Naive thymus-derived CD4-positive, alpha-beta T cell (primary cell): ENCODE measurements at regions not wholly inside any gene's neighbourhood (a gene's known extent, or its start where the extent isn't known, plus 50 kb on each side); places are given as distances from the start of the nearest gene placed in this dataset.

Experiments
- ATAC-seq: fragments of 150-1000 bp; cut with Tn5 transposase; 2 replicates; pipeline ENCODE4 v1.10.0; 2021; ENCODE audit warnings: mild to moderate bottlenecking, moderate library complexity
- CTCF ChIA-PET: fragments of 350-600 bp; sonication (Branson Sonifier 250); formaldehyde crosslinking; loops from one replicate; lab custom pipeline; 2021; ENCODE audit warnings: antibody characterized with exemption; lab: Charles Lee
- POLR2A ChIA-PET: fragments of 350-600 bp; sonication (Branson Sonifier 250); formaldehyde crosslinking; loops from one replicate; lab custom pipeline; 2021; ENCODE audit warnings: antibody characterized with exemption, inconsistent platforms; lab: Charles Lee
- DNase-seq, 9 donors: peaks; one replicate each; pipeline versions ENCODE4 v3.0.0 to v3.0.0-alpha.2; 2020 to 2022; ENCODE audit warnings: mixed read lengths in 1 of 9
- H3K27ac ChIP-seq: one replicate; pipeline ENCODE4 v1.7.0; 2013; ENCODE audit warnings: mild to moderate bottlenecking, low read depth, low read length, moderate library complexity
- H3K27me3 ChIP-seq, 2 donors: one replicate each; pipeline ENCODE4 v1.7.0; 2013; ENCODE audit warnings: low read length in 2 of 2, mild to moderate bottlenecking in 2 of 2, moderate library complexity in 2 of 2; ENCODE audit not compliant: control insufficient read depth in 2 of 2, insufficient read depth in 2 of 2
- H3K36me3 ChIP-seq, 3 experiments: 1 replicate in 2 of 3; 2 replicates in 1 of 3; pipeline ENCODE4 v1.7.0; 2013; ENCODE audit warnings: low read length in 3 of 3, mild to moderate bottlenecking in 3 of 3, moderate library complexity in 1 of 3; ENCODE audit not compliant: insufficient read depth in 3 of 3, control insufficient read depth in 2 of 3
- H3K4me1 ChIP-seq, 2 donors: one replicate each; pipeline ENCODE4 v1.7.0; 2013; ENCODE audit warnings: low read length in 2 of 2, mild to moderate bottlenecking in 2 of 2, moderate library complexity in 1 of 2; ENCODE audit not compliant: control insufficient read depth in 2 of 2, insufficient read depth in 2 of 2
- H3K4me3 ChIP-seq: 2 replicates; pipeline ENCODE4 v1.7.0; 2013; ENCODE audit warnings: mild to moderate bottlenecking, low read length
- H3K9me3 ChIP-seq, 3 experiments: 1 replicate in 2 of 3; 2 replicates in 1 of 3; pipeline ENCODE4 v1.7.0; 2013; ENCODE audit warnings: low read length in 3 of 3; ENCODE audit not compliant: control insufficient read depth in 2 of 3
- H3K27ac Mint-ChIP-seq, 9 donors: one replicate each; pipeline ENCODE4 v1.8.0; 2020 to 2022; ENCODE audit warnings: mixed read lengths in 9 of 9, mild to moderate bottlenecking in 8 of 9, moderate library complexity in 5 of 9, inconsistent platforms in 2 of 9
- H3K27me3 Mint-ChIP-seq, 5 donors: one replicate each; pipeline ENCODE4 v1.8.0; 2021 to 2022; ENCODE audit warnings: mixed read lengths in 5 of 5, mild to moderate bottlenecking in 1 of 5
- H3K36me3 Mint-ChIP-seq, 5 donors: one replicate each; pipeline ENCODE4 v1.8.0; 2020 to 2022; ENCODE audit warnings: mixed read lengths in 5 of 5, mild to moderate bottlenecking in 3 of 5, inconsistent platforms in 1 of 5
- H3K4me1 Mint-ChIP-seq, 7 donors: one replicate each; pipeline ENCODE4 v1.8.0; 2020 to 2022; ENCODE audit warnings: mixed read lengths in 7 of 7, mild to moderate bottlenecking in 3 of 7, inconsistent platforms in 1 of 7
- H3K4me3 Mint-ChIP-seq, 10 donors: one replicate each; pipeline ENCODE4 v1.8.0; 2020 to 2022; ENCODE audit warnings: mild to moderate bottlenecking in 10 of 10, mixed read lengths in 10 of 10, moderate library complexity in 6 of 10, inconsistent platforms in 2 of 10
- H3K9me3 Mint-ChIP-seq, 11 donors: one replicate each; pipeline ENCODE4 v1.8.0; 2020 to 2022; ENCODE audit warnings: mixed read lengths in 11 of 11, mild to moderate bottlenecking in 4 of 11, inconsistent platforms in 1 of 11, moderate library complexity in 1 of 11
- intact Hi-C, 2 donors: fragments of 100-400 bp; cut with micrococcal nuclease; formaldehyde crosslinking; loops; one replicate each; pipeline ENCODE4 v1.15.1; 2023

- Mint-ChIP-seq H3K36me3 (peaks cover 0 to 6% (median 0%) of the 10 kb centered on the region in 5 donors), H3K27ac (no peak overlapping the region), H3K4me3 (no peak overlapping the region), H3K27me3 (peaks cover 0 to 17% (median 0%) of the 10 kb centered on the region in 5 donors), H3K9me3 (no peaks in the 10 kb centered on the region), H3K4me1 (peaks cover 6 to 16% (median 13%) of the 10 kb centered on the region in 7 donors)
- H3K27me3 ChIP-seq = no peaks in the 10 kb centered on the region
- no peak overlapping the region for H3K4me3 ChIP-seq
- H3K27ac ChIP-seq = no peak overlapping the region
- DNase-seq = no peak
- ATAC-seq = no peak
- no peaks in the 10 kb centered on the region for H3K4me1 ChIP-seq
- no peaks in the 10 kb centered on the region for H3K36me3 ChIP-seq
- CTCF ChIA-PET = no interaction called here
- no peaks in the 10 kb centered on the region for H3K9me3 ChIP-seq
- POLR2A ChIA-PET = no interaction called here
- intact Hi-C loops = no loop called here
These were observed 286.0 kb upstream of the DMRT1 start for GRCh38 chr9:555493-555892.

- ATAC-seq = no peak
- CTCF ChIA-PET = no interaction called here
- Mint-ChIP-seq H3K9me3 (no peaks in the 10 kb centered on the region), H3K27me3 (peaks cover 0 to 19% (median 0%) of the 10 kb centered on the region in 5 donors), H3K4me3 (no peak overlapping the region), H3K27ac (peak overlapping the region in 2 of 9 donors; percentile 26 to 60), H3K36me3 (no peaks in the 10 kb centered on the region), H3K4me1 (peaks cover 6 to 22% (median 13%) of the 10 kb centered on the region in 7 donors)
- POLR2A ChIA-PET = interaction anchor here (0.7 kb wide), 1 partner anchor 98 kb away, joined by 3 read pairs; no protein-coding TSS in a partner anchor
- H3K27me3 ChIP-seq = no peaks in the 10 kb centered on the region
- no peak overlapping the region for H3K27ac ChIP-seq
- no peaks in the 10 kb centered on the region for H3K9me3 ChIP-seq
- intact Hi-C loops = no loop called here
- H3K36me3 ChIP-seq = no peaks in the 10 kb centered on the region
- H3K4me3 ChIP-seq = no peak overlapping the region
- DNase-seq = no peak
- H3K4me1 ChIP-seq = no peaks in the 10 kb centered on the region
These were observed 285.3 kb upstream of the DMRT1 start for GRCh38 chr9:556199-556598.

DNA sequence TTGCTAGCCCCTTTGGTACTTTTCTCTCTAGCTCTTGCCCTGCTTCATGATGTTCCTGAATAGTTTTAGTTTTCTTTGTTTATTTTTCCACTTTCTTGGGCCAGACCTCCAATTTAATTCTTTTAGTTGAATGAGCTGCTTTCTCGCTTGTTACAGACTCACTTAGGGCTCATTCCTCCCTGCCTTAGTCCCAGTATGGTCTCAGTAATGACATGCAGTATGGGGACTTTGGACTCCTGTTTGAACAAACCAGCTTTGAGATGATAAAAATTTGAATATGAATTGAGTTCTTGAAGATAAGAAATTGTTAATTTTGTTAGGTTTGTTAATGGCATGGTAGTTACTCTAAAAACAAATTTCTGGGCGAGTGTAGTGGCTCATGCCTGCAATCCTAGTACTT, 284.8 kb upstream of the DMRT1 start:
- no peaks in the 10 kb centered on the region for H3K4me1 ChIP-seq
- H3K4me1 Mint-ChIP-seq = peaks cover 6 to 22% (median 13%) of the 10 kb centered on the region in 7 donors
- DNase-seq (no peak), ATAC-seq (no peak)
- intact Hi-C loops = no loop called here
- H3K36me3 Mint-ChIP-seq = no peaks in the 10 kb centered on the region
- H3K27ac ChIP-seq = no peak overlapping the region
- H3K4me3 Mint-ChIP-seq = no peak overlapping the region
- no peaks in the 10 kb centered on the region for H3K9me3 ChIP-seq
- no peaks in the 10 kb centered on the region for H3K9me3 Mint-ChIP-seq
- H3K4me3 ChIP-seq = no peak overlapping the region
- peak overlapping the region in 1 of 9 donors; percentile 26 for H3K27ac Mint-ChIP-seq
- H3K27me3 Mint-ChIP-seq = peaks cover 0 to 19% (median 0%) of the 10 kb centered on the region in 5 donors
- ChIA-PET CTCF (interaction anchor here (0.6 kb wide), 1 partner anchor 23 kb away, joined by 3 read pairs; no protein-coding TSS in a partner anchor), POLR2A (interaction anchor here (0.7 kb wide), 1 partner anchor 98 kb away, joined by 3 read pairs; no protein-coding TSS in a partner anchor)
- H3K36me3 ChIP-seq = no peaks in the 10 kb centered on the region
- no peaks in the 10 kb centered on the region for H3K27me3 ChIP-seq

GRCh38 chr9:557601-558201, 283.8 kb upstream of the DMRT1 start:
- Histone ChIP-seq H3K36me3 (no peaks in the 10 kb centered on the region), H3K4me1 (no peaks in the 10 kb centered on the region), H3K9me3 (no peaks in the 10 kb centered on the region), H3K4me3 (no peak overlapping the region), H3K27me3 (no peaks in the 10 kb centered on the region), H3K27ac (no peak overlapping the region)
- intact Hi-C loops = no loop called here
- Mint-ChIP-seq H3K9me3 (no peaks in the 10 kb centered on the region), H3K4me3 (no peak overlapping the region), H3K4me1 (peaks cover 6 to 22% (median 13%) of the 10 kb centered on the region in 7 donors), H3K27me3 (peaks cover 0 to 19% (median 0%) of the 10 kb centered on the region in 5 donors), H3K27ac (peak overlapping the region in 1 of 9 donors; percentile 0), H3K36me3 (no peaks in the 10 kb centered on the region)
- CTCF ChIA-PET = no interaction called here
- POLR2A ChIA-PET = no interaction called here
- DNase-seq = no peak
- ATAC-seq = no peak

GRCh38 chr9:561427-561826, 280.1 kb upstream of the DMRT1 start:
- H3K4me1 ChIP-seq = no peaks in the 10 kb centered on the region
- no peak overlapping the region for H3K27ac ChIP-seq
- peaks cover 0 to 21% (median 0%) of the 10 kb centered on the region in 5 donors for H3K27me3 Mint-ChIP-seq
- peaks cover 0 to 14% (median 5%) of the 10 kb centered on the region in 5 donors for H3K36me3 Mint-ChIP-seq
- no peak overlapping the region for H3K27ac Mint-ChIP-seq
- peaks cover 0 to 13% (median 0%) of the 10 kb centered on the region in 11 donors for H3K9me3 Mint-ChIP-seq
- no peaks in the 10 kb centered on the region for H3K27me3 ChIP-seq
- H3K4me1 Mint-ChIP-seq = peaks cover 6 to 22% (median 13%) of the 10 kb centered on the region in 7 donors
- intact Hi-C loops = no loop called here
- no peak overlapping the region for H3K4me3 Mint-ChIP-seq
- ChIA-PET CTCF (no interaction called here), POLR2A (no interaction called here)
- H3K9me3 ChIP-seq = no peaks in the 10 kb centered on the region
- H3K4me3 ChIP-seq = no peak overlapping the region
- ATAC-seq (no peak), DNase-seq (no peak)
- H3K36me3 ChIP-seq = no peaks in the 10 kb centered on the region

DNA sequence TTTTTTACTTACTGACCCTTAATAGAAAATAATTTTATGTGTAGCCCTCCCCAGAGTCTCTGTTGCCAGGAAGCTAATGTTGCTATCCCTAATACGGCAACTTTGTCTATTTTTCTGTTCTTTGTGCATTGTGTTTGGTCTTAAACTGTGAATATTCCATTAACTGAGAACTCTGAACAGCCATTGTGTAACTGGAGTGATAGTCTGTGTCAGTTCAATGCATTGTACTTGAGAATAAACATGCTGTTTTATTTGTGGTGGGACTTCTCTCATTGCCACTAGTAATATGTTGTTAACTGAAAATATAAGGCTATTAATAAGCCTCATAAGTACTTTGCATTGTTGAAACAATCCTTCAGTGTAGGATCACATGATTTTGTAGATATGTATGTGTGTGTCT, 278.3 kb upstream of the DMRT1 start:
- DNase-seq (no peak), ATAC-seq (no peak)
- POLR2A ChIA-PET = interaction anchor here (0.9 kb wide), 1 partner anchor 10 kb away, joined by 3 read pairs; no protein-coding TSS in a partner anchor
- Histone ChIP-seq H3K27me3 (no peaks in the 10 kb centered on the region), H3K36me3 (no peaks in the 10 kb centered on the region), H3K27ac (no peak overlapping the region), H3K9me3 (no peaks in the 10 kb centered on the region), H3K4me3 (no peak overlapping the region), H3K4me1 (peaks cover 0 to 3% of the 10 kb centered on the region in 2 donors)
- Mint-ChIP-seq H3K4me3 (no peak overlapping the region), H3K27me3 (peaks cover 0 to 13% (median 0%) of the 10 kb centered on the region in 5 donors), H3K4me1 (peaks cover 6 to 32% (median 21%) of the 10 kb centered on the region in 7 donors), H3K36me3 (peaks cover 0 to 18% (median 5%) of the 10 kb centered on the region in 5 donors), H3K9me3 (peaks cover 0 to 21% (median 2%) of the 10 kb centered on the region in 11 donors), H3K27ac (no peak overlapping the region)
- CTCF ChIA-PET = no interaction called here
- intact Hi-C loops = no loop called here

- Mint-ChIP-seq H3K9me3 (peaks cover 0 to 21% (median 2%) of the 10 kb centered on the region in 11 donors), H3K27me3 (peaks cover 0 to 5% (median 0%) of the 10 kb centered on the region in 5 donors), H3K4me1 (peaks cover 0 to 22% (median 10%) of the 10 kb centered on the region in 7 donors), H3K36me3 (peaks cover 0 to 18% (median 5%) of the 10 kb centered on the region in 5 donors), H3K4me3 (no peak overlapping the region), H3K27ac (no peak overlapping the region)
- Histone ChIP-seq H3K27ac (no peak overlapping the region), H3K36me3 (no peaks in the 10 kb centered on the region), H3K4me1 (peaks cover 0 to 3% of the 10 kb centered on the region in 2 donors), H3K4me3 (no peak overlapping the region), H3K27me3 (no peaks in the 10 kb centered on the region), H3K9me3 (no peaks in the 10 kb centered on the region)
- ChIA-PET POLR2A (no interaction called here), CTCF (no interaction called here)
- ATAC-seq (no peak), DNase-seq (no peak)
- intact Hi-C loops = no loop called here
These were observed 276.0 kb upstream of the DMRT1 start for GRCh38 chr9:565528-565927.
